Lower lobe of right lung (tissue), 2 donors: ENCODE measurements at regions not wholly inside any gene's neighbourhood (a gene's known extent, or its start where the extent isn't known, plus 50 kb on each side); places are given as distances from the start of the nearest gene placed in this dataset.
A peak's percentile ranks its signal among the peaks of the same experiment; 100 is the strongest.

Experiments
- ATAC-seq, 2 donors: fragments of 200-7000 bp; cut with Tn5 transposase; one replicate each; pipeline ENCODE4 v1.9.1; 2020 to 2022; ENCODE audit warnings: mild to moderate bottlenecking in 2 of 2, moderate library complexity in 2 of 2
- DNase-seq: peaks from one replicate; pipeline ENCODE4 v3.0.0-alpha.2; 2020
- H3K27ac ChIP-seq: fragments of 200-600 bp; one replicate; pipeline ENCODE4 v1.8.0; 2022
- H3K27me3 ChIP-seq: fragments of 200-600 bp; one replicate; pipeline ENCODE4 v1.8.0; 2022; ENCODE audit warnings: low read depth
- H3K36me3 ChIP-seq: fragments of 200-600 bp; one replicate; pipeline ENCODE4 v1.8.0; 2022; ENCODE audit warnings: mild to moderate bottlenecking
- H3K4me1 ChIP-seq: fragments of 200-600 bp; one replicate; pipeline ENCODE4 v1.8.0; 2022
- H3K4me3 ChIP-seq: fragments of 200-600 bp; one replicate; pipeline ENCODE4 v1.8.0; 2022; ENCODE audit warnings: mild to moderate bottlenecking
- H3K9me3 ChIP-seq: fragments of 200-600 bp; one replicate; pipeline ENCODE4 v1.8.0; 2022
- intact Hi-C: fragments of 100-400 bp; cut with DNase I; formaldehyde crosslinking; loops from one replicate; pipeline ENCODE4 v1.11.0; 2022
- TF ChIP-seq, protein P1 (sequence below): fragments of 200-600 bp; IDR thresholded peaks from one replicate; pipeline ENCODE4 v1.8.0; 2022; ENCODE audit warnings: antibody characterized with exemption, mild to moderate bottlenecking
- donor health status: DM: no; HTN: yes; CAD: no; lungs with severe emphysema.

DNA sequence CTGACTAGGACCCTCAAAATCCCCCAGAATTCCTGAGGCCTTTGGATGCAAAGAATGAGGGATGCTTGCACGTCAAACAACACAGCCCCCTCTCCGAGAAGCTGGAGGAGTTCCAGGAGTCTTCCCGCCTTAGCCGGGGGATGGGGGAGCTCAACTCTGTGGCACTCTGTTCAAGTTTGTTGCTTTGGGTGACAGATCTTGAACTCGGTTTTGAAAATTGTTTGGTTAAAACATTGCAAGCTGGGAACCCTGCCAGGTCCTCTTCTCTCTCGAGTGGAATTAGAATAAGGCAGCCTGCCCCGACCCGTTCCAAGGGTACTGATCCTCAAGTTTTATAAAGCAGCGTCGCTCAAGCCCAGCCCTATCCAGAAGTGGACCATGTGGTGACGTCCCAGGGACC is 244.1 kb downstream of the LOXHD1 start:
- peaks cover 25% of the 10 kb centered on the region for H3K4me1 ChIP-seq
- ATAC-seq: peak; percentile 31 to 63
- no peaks in the 10 kb centered on the region for H3K27me3 ChIP-seq
- no peak overlapping the region for H3K4me3 ChIP-seq
- no peaks in the 10 kb centered on the region for H3K36me3 ChIP-seq
- H3K27ac ChIP-seq: no peak overlapping the region
- DNase-seq: no peak
- H3K9me3 ChIP-seq: no peaks in the 10 kb centered on the region
- TF ChIP-seq, protein P1, sequence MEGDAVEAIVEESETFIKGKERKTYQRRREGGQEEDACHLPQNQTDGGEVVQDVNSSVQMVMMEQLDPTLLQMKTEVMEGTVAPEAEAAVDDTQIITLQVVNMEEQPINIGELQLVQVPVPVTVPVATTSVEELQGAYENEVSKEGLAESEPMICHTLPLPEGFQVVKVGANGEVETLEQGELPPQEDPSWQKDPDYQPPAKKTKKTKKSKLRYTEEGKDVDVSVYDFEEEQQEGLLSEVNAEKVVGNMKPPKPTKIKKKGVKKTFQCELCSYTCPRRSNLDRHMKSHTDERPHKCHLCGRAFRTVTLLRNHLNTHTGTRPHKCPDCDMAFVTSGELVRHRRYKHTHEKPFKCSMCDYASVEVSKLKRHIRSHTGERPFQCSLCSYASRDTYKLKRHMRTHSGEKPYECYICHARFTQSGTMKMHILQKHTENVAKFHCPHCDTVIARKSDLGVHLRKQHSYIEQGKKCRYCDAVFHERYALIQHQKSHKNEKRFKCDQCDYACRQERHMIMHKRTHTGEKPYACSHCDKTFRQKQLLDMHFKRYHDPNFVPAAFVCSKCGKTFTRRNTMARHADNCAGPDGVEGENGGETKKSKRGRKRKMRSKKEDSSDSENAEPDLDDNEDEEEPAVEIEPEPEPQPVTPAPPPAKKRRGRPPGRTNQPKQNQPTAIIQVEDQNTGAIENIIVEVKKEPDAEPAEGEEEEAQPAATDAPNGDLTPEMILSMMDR: no peak
- intact Hi-C loops: no loop called here

DNA sequence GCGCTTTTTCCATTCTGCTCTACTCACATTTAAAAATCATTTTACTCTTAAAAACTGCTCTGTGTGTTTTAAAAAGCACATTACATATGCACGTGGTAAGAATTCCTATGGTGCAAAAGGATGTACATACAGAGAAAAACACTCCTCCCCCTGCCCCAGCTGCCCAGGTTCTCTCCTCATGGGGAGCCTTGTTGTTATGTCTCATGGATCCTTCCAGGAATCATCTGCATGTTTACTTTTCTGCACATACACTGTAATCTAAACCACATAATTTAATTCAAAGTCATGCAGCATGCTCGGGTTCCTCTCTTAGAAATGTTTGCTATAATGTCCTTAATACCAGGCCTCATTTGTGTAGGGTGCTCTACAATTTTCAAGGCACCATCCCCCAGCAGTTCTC is 243.3 kb downstream of the LOXHD1 start:
- peaks cover 25% of the 10 kb centered on the region for H3K4me1 ChIP-seq
- intact Hi-C loops: no loop called here
- no peaks in the 10 kb centered on the region for H3K9me3 ChIP-seq
- no peak overlapping the region for H3K4me3 ChIP-seq
- H3K27me3 ChIP-seq: no peaks in the 10 kb centered on the region
- H3K36me3 ChIP-seq: no peaks in the 10 kb centered on the region
- H3K27ac ChIP-seq: no peak overlapping the region
- ATAC-seq (no peak), DNase-seq (no peak)
- TF ChIP-seq, protein P1: no peak

DNA sequence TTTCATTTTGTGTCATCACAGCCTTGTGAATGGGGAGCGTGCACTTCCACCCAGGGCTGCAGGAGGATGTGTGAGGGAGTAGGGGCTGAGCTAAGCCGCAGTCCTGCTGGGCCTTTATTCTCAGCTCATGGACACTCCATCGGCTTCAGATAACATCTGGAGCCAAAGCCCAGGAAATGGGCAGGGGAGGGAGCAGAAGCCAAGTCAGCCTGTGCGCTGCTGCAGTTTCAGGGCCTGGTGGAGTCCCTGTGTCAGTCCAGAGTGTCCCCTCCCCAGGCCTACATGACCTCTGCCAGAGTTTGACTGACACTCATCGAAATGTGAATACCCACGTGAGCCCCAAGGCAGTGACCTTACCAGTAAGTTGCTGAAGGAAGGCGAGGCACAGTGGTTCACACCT is 242.2 kb downstream of the LOXHD1 start:
- Histone ChIP-seq H3K27me3 (no peaks in the 10 kb centered on the region), H3K4me1 (peaks cover 25% of the 10 kb centered on the region)
- intact Hi-C loops: no loop called here

DNA sequence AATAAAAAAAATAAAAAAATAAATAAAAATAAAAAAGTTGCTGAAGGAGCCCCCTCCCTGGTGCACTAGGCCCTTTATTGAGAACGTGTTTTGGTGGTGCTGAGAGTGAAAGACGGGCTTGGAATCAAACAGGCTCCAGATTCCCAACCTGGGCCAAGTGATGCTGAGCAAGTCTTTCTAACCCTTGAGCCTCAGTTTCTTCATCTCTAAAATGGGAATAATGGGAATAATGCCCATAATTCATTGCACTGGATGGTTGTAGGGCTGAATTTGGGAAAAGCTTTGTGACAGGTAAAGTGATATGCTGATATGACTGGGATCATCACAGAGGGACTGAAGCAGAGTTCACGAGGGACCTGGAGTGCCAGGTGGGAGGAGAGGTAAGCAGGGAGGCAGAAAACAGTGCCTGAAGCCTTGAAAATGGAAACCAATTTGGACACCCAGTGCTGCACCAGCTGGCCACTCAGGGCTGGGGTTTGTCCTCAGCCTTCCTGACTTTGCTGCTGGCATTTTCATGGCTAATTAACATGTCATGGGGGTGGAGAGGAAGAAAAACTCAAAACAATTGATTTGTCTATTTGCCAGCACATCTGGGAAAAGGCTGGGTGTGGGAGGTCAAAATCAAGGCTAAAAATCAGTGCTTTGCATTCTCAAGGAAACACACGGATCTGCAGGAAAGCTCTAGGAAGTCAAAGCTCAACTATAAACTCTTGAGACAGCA is 241.3 kb downstream of the LOXHD1 start:
- Histone ChIP-seq H3K27ac (no peak overlapping the region), H3K4me3 (no peak overlapping the region), H3K27me3 (no peaks in the 10 kb centered on the region), H3K4me1 (peaks cover 25% of the 10 kb centered on the region), H3K36me3 (no peaks in the 10 kb centered on the region), H3K9me3 (no peaks in the 10 kb centered on the region)
- ATAC-seq (no peak), DNase-seq (no peak)
- intact Hi-C loops: no loop called here
- TF ChIP-seq, protein P1: no peak

More for the DNA sequence above, 242.2 kb downstream of the LOXHD1 start:
- no peaks in the 10 kb centered on the region for H3K36me3 ChIP-seq
- H3K4me3 ChIP-seq: no peak overlapping the region
- DNase-seq (no peak), ATAC-seq (no peak)
- H3K9me3 ChIP-seq: no peaks in the 10 kb centered on the region
- TF ChIP-seq, protein P1: no peak
- H3K27ac ChIP-seq: no peak overlapping the region

DNA sequence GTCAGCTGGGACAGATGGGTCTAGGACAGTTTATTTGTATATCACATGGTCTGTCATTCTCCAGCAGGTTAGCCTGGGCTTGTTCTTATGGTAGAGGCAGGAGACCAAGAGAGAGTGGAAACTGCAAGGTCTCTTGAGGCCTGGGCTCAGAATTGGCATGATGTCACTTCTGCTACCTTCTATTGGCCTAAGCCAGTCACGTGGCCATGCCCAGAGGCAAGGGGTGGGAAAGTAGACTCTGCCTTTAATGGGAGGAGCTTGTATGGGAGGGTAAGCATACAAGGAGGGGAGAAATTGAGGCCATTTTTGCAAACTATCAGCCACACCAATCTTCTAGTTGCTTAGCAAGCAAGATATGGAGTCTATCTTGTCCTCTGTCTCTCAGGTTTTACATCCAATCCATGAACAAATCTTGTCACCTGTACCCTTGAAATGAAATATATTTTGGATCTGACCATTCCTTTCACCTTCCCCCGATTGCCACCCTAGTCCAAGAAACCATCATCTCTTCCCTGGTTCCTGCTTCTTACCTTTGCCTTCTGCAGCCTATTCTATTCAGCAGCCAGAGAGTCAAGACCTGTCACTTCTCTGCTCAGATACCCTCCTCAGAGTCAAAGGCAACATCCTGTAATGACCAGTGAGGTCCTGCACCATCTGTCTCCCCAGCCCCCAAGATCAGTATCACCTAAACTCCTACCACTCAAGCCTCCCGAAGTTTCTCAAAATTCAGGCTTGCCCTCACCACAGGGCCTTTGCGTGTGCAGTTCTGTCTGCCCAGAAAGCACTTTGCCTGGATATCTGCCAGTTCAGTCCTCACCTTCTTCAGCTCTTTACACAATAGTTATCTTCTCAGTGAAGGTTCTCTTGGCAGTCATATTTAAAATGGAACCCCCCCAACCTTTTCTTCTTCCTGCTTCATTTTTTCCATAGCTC is 240.0 kb downstream of the LOXHD1 start:
- Histone ChIP-seq H3K9me3 (no peaks in the 10 kb centered on the region), H3K36me3 (no peaks in the 10 kb centered on the region), H3K27ac (no peak overlapping the region), H3K27me3 (no peaks in the 10 kb centered on the region), H3K4me1 (peaks cover 25% of the 10 kb centered on the region), H3K4me3 (no peak overlapping the region)
- DNase-seq (no peak), ATAC-seq (no peak)
- TF ChIP-seq, protein P1: no peak
- intact Hi-C loops: no loop called here
